ENCODE measurements at regions not wholly inside any gene's neighbourhood (a gene's known extent, or its start where the extent isn't known, plus 50 kb on each side); places are given as distances from the start of the nearest gene placed in this dataset.

DNA sequence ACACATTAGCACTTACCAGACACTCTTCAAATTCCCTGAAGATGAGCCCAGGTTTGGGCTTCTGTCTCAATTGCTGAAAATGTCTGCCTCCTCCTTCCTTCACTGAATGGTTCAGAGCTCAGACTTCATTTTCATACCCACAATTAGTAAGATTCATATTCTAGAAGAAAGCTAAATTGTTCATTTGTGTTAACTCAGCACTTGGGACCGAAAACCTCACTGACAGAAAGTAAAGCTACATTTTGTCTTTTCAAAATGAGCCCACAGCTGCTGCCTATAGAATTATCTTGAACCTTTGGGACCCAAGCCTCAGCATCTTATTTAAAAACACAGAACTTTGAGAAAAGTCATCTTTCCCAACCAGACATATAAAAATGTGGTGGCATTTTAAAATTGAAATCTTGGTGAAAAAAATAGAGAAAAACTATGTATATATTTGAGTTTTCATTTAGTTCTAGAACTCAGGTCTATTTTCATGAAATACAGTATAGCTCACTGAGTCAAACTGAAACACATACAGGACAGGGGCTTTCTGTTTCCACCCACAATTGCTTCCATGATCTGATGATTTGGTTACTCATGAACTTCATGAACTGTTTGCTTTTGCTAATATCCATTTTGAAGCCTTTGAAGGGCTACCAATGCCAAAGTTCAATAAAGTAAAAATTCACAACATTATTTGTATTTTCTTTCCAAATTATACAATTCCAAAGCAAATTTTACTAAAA is 119.1 kb upstream of the PFKP start:
- no peaks in the 10 kb centered on the region for H3K27me3 ChIP-seq
- TF ChIP-seq EP300 (IDR thresholded peaks at IDR 0.05) (no peak), CTCF (IDR thresholded peaks at IDR 0.05) (no peak), POLR2A (IDR thresholded peaks at IDR 0.05) (no peak)
- no peak overlapping the region for H3K27ac ChIP-seq
- no peak overlapping the region for H3K4me3 ChIP-seq
- WGBS, 3 donors, result 93 to 97% (median 93%) methylated on average over 1 of the region's 1 CpG
- no peak for DNase-seq
- no peaks in the 10 kb centered on the region for H3K9me3 ChIP-seq
- H3K4me1 ChIP-seq (ENCODE audit: insufficient read depth), result no peaks in the 10 kb centered on the region
- H3K36me3 ChIP-seq, result no peaks in the 10 kb centered on the region
- intact Hi-C loops (cut with DNase I), result no loop called here

- Histone ChIP-seq H3K4me1 (ENCODE audit: insufficient read depth) (no peaks in the 10 kb centered on the region), H3K9me3 (no peaks in the 10 kb centered on the region), H3K36me3 (no peaks in the 10 kb centered on the region), H3K4me3 (no peak overlapping the region), H3K27ac (no peak overlapping the region), H3K27me3 (no peaks in the 10 kb centered on the region)
- DNase-seq, result no peak
- intact Hi-C loops (cut with DNase I), result no loop called here
- no peak for TF ChIP-seq EP300 (IDR thresholded peaks at IDR 0.05)
- TF ChIP-seq POLR2A (IDR thresholded peaks at IDR 0.05), result no peak
- TF ChIP-seq CTCF (IDR thresholded peaks at IDR 0.05), result no peak
- 84 to 96% (median 92%) methylated on average over 5 of the region's 5 CpGs for WGBS, 3 donors
Measured at GRCh38 chr10:2944788-2945187, 122.6 kb upstream of the PFKP start.

DNA sequence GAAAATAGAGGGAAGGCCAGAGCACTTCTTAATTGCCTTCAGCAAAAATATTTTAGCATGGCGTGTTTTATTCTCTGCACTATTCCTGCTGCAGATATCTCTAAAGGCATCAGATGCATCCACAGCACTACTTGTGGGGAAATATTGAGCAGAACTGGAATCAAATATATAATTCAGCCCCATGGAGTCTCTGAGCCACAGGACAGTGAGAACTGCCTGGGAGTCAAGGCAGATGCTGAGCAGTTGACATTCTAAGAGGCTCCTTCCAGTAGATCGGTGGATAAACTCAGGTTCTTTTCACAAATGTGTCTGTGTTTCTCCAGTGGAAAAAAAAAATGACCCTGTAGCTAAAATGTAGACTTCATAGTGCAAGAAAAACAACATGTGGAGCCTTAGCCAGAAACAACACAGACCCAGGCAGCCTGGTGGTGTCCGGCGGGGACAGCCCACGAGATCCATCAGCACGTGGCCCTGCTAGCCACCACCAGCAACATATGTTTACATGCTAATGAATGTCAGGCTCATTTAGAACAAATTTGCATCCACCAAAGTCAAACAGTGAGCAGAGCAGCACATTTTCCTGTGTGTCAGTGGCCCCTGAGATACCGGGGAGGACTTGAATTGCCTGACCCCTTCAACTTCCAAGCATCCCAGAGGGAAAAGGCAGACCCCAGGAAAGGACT is 123.3 kb upstream of the PFKP start:
- intact Hi-C loops (cut with DNase I), result no loop called here
- Histone ChIP-seq H3K36me3 (no peaks in the 10 kb centered on the region), H3K4me3 (no peak overlapping the region), H3K9me3 (no peaks in the 10 kb centered on the region), H3K4me1 (ENCODE audit: insufficient read depth) (no peaks in the 10 kb centered on the region), H3K27me3 (no peaks in the 10 kb centered on the region), H3K27ac (no peak overlapping the region)
- WGBS, 3 donors, result 84 to 87% (median 86%) methylated on average over 7 of the region's 7 CpGs
- no peak for DNase-seq
- TF ChIP-seq CTCF (IDR thresholded peaks at IDR 0.05), result no peak
- no peak for TF ChIP-seq POLR2A (IDR thresholded peaks at IDR 0.05)
- TF ChIP-seq EP300 (IDR thresholded peaks at IDR 0.05), result no peak

DNA sequence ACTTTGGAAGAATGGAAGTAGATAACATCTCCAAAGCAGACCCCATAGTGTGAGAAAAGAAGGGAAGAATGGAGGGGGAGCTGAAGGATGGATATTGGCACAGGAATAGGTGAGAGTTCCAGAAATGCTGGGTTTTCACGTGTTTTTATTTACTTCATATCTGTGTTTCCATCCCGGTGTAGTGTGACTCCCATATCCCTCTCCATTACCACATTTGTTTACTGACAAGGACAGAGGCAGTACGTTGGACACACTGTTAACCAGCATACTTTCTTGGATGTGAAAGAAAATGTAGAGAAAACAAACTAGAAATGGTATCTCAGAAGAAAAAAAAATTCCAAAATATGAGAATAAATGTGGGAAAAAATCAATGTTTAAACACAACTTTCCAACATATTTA is 124.4 kb upstream of the PFKP start:
- intact Hi-C loops (cut with DNase I), result no loop called here
- WGBS, 3 donors, result 5 to 13% (median 7%) methylated on average over 3 of the region's 3 CpGs

More for the DNA sequence above, 124.4 kb upstream of the PFKP start:
- no peaks in the 10 kb centered on the region for H3K27me3 ChIP-seq
- no peaks in the 10 kb centered on the region for H3K36me3 ChIP-seq
- TF ChIP-seq EP300 (IDR thresholded peaks at IDR 0.05) (no peak), CTCF (IDR thresholded peaks at IDR 0.05) (no peak), POLR2A (IDR thresholded peaks at IDR 0.05) (no peak)
- no peak overlapping the region for H3K27ac ChIP-seq
- H3K4me1 ChIP-seq (ENCODE audit: insufficient read depth), result no peaks in the 10 kb centered on the region
- DNase-seq, result no peak
- H3K4me3 ChIP-seq, result no peak overlapping the region
- H3K9me3 ChIP-seq, result no peaks in the 10 kb centered on the region
